LNCaP clone FGC (cell line): ENCODE measurements at regions not wholly inside any gene's neighbourhood (a gene's known extent, or its start where the extent isn't known, plus 50 kb on each side); places are given as distances from the start of the nearest gene placed in this dataset.

ENCODE experiments used
- DNase-seq: peaks from one replicate; pipeline ENCODE4 v3.0.0-alpha.2; 2011; ENCODE audit warnings: low read depth
- H3K4me3 ChIP-seq: 2 replicates; pipeline ENCODE4 v1.5.1; 2011; ENCODE audit warnings: mild to moderate bottlenecking, low read depth, low read length, control low read depth
- TF ChIP-seq, protein P1 (sequence below): IDR thresholded peaks from 2 replicates; pipeline ENCODE4 v1.5.1; 2012; ENCODE audit warnings: mild to moderate bottlenecking; ENCODE audit not compliant: control insufficient read depth, insufficient read depth; ENCODE audit errors: extremely low read depth

DNA sequence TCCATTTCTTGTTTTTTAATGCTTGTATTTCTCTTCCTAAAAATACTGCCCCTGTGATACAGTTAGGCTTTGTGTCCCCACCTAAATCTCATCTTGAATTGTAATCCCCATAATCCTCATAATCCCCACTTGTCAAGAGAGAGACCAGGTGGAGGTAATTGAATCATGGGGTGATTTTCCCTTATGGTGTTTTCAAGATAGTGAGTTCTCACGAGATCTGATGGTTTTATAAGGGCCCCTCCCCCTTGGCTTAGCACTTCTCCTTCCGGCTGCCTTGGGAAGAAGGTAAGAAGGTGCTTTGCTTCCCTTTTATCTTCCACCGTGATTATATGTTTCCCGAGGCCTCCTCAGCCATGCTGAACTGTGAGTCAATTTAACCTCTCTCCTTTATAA, 227.4 kb downstream of the MAN2A1 start:
- no peak overlapping the region for H3K4me3 ChIP-seq
- TF ChIP-seq, protein P1, sequence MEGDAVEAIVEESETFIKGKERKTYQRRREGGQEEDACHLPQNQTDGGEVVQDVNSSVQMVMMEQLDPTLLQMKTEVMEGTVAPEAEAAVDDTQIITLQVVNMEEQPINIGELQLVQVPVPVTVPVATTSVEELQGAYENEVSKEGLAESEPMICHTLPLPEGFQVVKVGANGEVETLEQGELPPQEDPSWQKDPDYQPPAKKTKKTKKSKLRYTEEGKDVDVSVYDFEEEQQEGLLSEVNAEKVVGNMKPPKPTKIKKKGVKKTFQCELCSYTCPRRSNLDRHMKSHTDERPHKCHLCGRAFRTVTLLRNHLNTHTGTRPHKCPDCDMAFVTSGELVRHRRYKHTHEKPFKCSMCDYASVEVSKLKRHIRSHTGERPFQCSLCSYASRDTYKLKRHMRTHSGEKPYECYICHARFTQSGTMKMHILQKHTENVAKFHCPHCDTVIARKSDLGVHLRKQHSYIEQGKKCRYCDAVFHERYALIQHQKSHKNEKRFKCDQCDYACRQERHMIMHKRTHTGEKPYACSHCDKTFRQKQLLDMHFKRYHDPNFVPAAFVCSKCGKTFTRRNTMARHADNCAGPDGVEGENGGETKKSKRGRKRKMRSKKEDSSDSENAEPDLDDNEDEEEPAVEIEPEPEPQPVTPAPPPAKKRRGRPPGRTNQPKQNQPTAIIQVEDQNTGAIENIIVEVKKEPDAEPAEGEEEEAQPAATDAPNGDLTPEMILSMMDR = no peak
- no peak for DNase-seq

DNA sequence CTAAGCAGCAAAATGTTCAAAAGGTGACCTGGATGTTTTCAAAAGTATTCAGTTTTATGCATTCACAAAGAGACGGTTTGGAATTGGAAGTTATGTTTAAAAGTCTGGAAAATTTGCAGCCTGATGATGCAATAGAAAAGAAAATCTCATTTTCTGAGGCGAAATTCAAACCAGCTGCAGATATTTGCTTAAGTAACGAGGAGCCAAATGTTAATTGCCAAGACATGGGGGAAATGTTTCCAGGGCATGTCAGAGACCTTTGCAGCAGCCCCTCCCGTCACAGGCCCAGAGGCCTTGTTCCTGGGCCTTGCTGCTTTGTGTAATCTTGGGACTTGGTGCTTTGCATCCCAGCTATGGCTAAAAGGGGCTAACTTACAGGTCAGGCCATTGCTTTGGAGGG, 228.2 kb downstream of the MAN2A1 start:
- TF ChIP-seq, protein P1 = no peak
- DNase-seq = no peak
- H3K4me3 ChIP-seq = no peak overlapping the region

GRCh38 chr5:109920736-109921135, 231.0 kb downstream of the MAN2A1 start:
- TF ChIP-seq, protein P1 = no peak
- DNase-seq = no peak
- no peak overlapping the region for H3K4me3 ChIP-seq

DNA sequence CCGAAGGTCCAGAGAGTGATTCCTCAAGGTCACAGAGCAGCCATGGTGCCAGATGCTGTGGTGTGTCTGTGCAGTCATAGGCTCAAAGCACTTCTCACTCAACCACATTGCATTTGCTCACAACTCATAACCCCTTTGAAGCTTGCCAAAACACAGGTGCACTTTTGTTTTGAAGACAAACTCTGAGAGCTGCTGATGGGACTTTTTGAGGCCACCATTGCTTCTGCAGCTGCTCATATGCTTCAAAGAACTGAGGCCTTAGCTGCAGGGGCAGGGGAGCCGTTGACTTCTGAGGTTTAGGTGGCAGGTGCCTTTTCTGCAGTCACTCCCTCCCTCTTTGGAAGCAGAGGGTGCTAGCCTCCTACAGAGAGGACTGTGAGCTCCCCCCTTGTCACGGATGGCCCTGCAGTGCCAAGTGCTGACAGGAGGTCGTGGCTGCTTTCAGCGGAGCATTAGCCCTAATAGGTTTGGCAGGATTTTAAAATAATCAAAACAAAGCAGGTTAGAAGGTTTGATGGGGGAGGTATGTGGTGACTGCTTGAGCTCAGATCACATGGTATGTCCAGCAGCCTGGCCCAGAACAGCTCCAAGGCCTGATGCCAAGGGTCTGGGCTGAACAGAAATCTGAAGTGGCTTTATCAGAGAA, 232.1 kb downstream of the MAN2A1 start:
- TF ChIP-seq, protein P1 = no peak
- DNase-seq = no peak
- no peak overlapping the region for H3K4me3 ChIP-seq

- TF ChIP-seq, protein P1 = no peak
- no peak overlapping the region for H3K4me3 ChIP-seq
- no peak for DNase-seq
Observed at GRCh38 chr5:109922381-109922995, 232.8 kb downstream of the MAN2A1 start.

DNA sequence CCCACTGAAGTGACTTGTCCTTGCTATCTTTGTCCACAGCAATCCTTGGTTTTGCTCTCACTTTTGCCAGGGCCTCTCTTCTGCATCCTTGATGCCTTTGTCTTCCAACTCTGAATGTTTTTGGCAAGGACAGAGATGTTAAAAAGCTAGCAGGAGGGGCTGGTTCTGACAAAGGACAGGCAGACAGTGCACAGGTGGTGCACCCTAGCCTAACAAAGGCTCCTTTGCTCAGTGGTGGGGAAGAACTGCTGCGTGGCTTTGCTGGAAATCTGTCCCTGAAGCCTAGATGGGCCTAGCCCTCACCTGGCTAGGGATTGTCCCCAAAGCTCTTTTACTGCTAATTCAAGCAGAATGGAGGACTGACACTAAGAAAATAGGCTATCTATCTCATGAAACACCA, 233.5 kb downstream of the MAN2A1 start:
- TF ChIP-seq, protein P1 = no peak

More for the DNA sequence above, 233.5 kb downstream of the MAN2A1 start:
- no peak overlapping the region for H3K4me3 ChIP-seq
- DNase-seq = no peak
